Liver (tissue), 8 donors: ENCODE measurements at regions not wholly inside any gene's neighbourhood (a gene's known extent, or its start where the extent isn't known, plus 50 kb on each side); places are given as distances from the start of the nearest gene placed in this dataset.

Source experiments
- DNase-seq: peaks from one replicate; pipeline ENCODE4 v3.0.0-alpha.2; 2017; ENCODE audit warnings: low spot score
- H3K27ac ChIP-seq, 2 donors: one replicate each; pipeline ENCODE4 v1.7.0; 2013; ENCODE audit warnings: inconsistent platforms in 2 of 2, low read length in 2 of 2, control low read depth in 1 of 2, low read depth in 1 of 2, mild to moderate bottlenecking in 1 of 2
- H3K27me3 ChIP-seq, 4 donors: one replicate each; pipeline versions ENCODE4 v1.6.1 to v1.7.0; 2013; ENCODE audit warnings: low read length in 3 of 4, inconsistent platforms in 1 of 4, mild to moderate bottlenecking in 1 of 4, moderate library complexity in 1 of 4; ENCODE audit not compliant: control insufficient read depth in 4 of 4, insufficient read depth in 4 of 4
- H3K36me3 ChIP-seq, 4 donors: one replicate each; pipeline versions ENCODE4 v1.6.1 to v1.7.0; 2013; ENCODE audit warnings: low read length in 3 of 4, mild to moderate bottlenecking in 3 of 4, low read depth in 1 of 4, moderate library complexity in 1 of 4; ENCODE audit not compliant: control insufficient read depth in 4 of 4, insufficient read depth in 3 of 4
- H3K4me1 ChIP-seq, 4 donors: one replicate each; pipeline versions ENCODE4 v1.6.1 to v1.7.0; 2013; ENCODE audit warnings: low read length in 3 of 4, mild to moderate bottlenecking in 3 of 4, moderate library complexity in 1 of 4; ENCODE audit not compliant: control insufficient read depth in 4 of 4, insufficient read depth in 4 of 4
- H3K4me3 ChIP-seq, 3 donors: one replicate each; pipeline versions ENCODE4 v1.6.1 to v1.7.0; 2013; ENCODE audit warnings: low read length in 3 of 3, control low read depth in 1 of 3, low read depth in 1 of 3, mild to moderate bottlenecking in 1 of 3
- H3K9ac ChIP-seq, 2 donors: one replicate each; pipeline ENCODE4 v1.7.0; 2013; ENCODE audit warnings: low read length in 2 of 2, mild to moderate bottlenecking in 2 of 2, moderate library complexity in 2 of 2, control low read depth in 1 of 2, low read depth in 1 of 2
- H3K9me3 ChIP-seq, 4 donors: one replicate each; pipeline versions ENCODE4 v1.6.1 to v1.7.0; 2013; ENCODE audit warnings: low read length in 3 of 4; ENCODE audit not compliant: control insufficient read depth in 4 of 4
- ATF3 ChIP-seq: IDR thresholded peaks from 2 replicates; pipeline ENCODE4 v1.6.1; 2016; ENCODE audit warnings: antibody characterized with exemption
- CTCF ChIP-seq: fragments of 150-350 bp; IDR thresholded peaks from 2 replicates; pipeline ENCODE4 v1.5.1; 2017; ENCODE audit warnings: improper control_type of control experiment, low read depth, low read length; ENCODE audit not compliant: missing input control
- EGR1 ChIP-seq, 2 donors: IDR thresholded peaks; 2 replicates each; pipeline ENCODE4 v1.6.1; 2016 to 2018; ENCODE audit warnings: antibody characterized with exemption in 2 of 2, low read depth in 2 of 2
- FOXA1 ChIP-seq: IDR thresholded peaks from 2 replicates; pipeline ENCODE4 v1.6.1; 2016; ENCODE audit warnings: antibody characterized with exemption
- FOXA2 ChIP-seq: IDR thresholded peaks from 2 replicates; pipeline ENCODE4 v1.6.1; 2016; ENCODE audit warnings: antibody characterized with exemption
- GABPA ChIP-seq, 2 donors: IDR thresholded peaks in 1 of 2; conservative IDR thresholded peaks in 1 of 2; 2 replicates each; pipeline ENCODE4 v1.6.1; 2016; ENCODE audit warnings: antibody characterized with exemption in 2 of 2, mild to moderate bottlenecking in 1 of 2, moderate library complexity in 1 of 2
- HNF4A ChIP-seq, 2 donors: conservative IDR thresholded peaks; 2 replicates each; pipeline ENCODE4 v1.6.1; 2016; ENCODE audit warnings: antibody characterized with exemption in 2 of 2, mild to moderate bottlenecking in 2 of 2
- HNF4G ChIP-seq: IDR thresholded peaks from 2 replicates; pipeline ENCODE4 v1.6.1; 2016; ENCODE audit warnings: antibody characterized with exemption
- JUND ChIP-seq, 2 donors: IDR thresholded peaks; 2 replicates each; pipeline ENCODE4 v1.6.1; 2016; ENCODE audit warnings: antibody characterized with exemption in 2 of 2
- NR2F2 ChIP-seq: IDR thresholded peaks from 2 replicates; pipeline ENCODE4 v1.6.1; 2016; ENCODE audit warnings: antibody characterized with exemption
- RAD21 ChIP-seq, 2 donors: IDR thresholded peaks; 2 replicates each; pipeline ENCODE4 v1.6.1; 2016; ENCODE audit warnings: antibody characterized with exemption in 2 of 2, mild to moderate bottlenecking in 2 of 2
- REST ChIP-seq: IDR thresholded peaks from 2 replicates; pipeline ENCODE4 v1.6.1; 2016; ENCODE audit warnings: antibody characterized with exemption, mild to moderate bottlenecking
- RXRA ChIP-seq, 2 donors: IDR thresholded peaks; 2 replicates each; pipeline ENCODE4 v1.6.1; 2017 to 2018; ENCODE audit warnings: antibody characterized with exemption in 2 of 2, mild to moderate bottlenecking in 1 of 2
- SP1 ChIP-seq: IDR thresholded peaks from 2 replicates; pipeline ENCODE4 v1.6.1; 2018; ENCODE audit warnings: antibody characterized with exemption, mild to moderate bottlenecking
- TAF1 ChIP-seq: conservative IDR thresholded peaks from 2 replicates; pipeline ENCODE4 v1.6.1; 2016; ENCODE audit warnings: antibody characterized with exemption, mild to moderate bottlenecking
- YY1 ChIP-seq: IDR thresholded peaks from 2 replicates; pipeline ENCODE4 v1.6.1; 2016; ENCODE audit warnings: antibody characterized with exemption, mild to moderate bottlenecking
- ZBTB33 ChIP-seq: IDR thresholded peaks from 2 replicates; pipeline ENCODE4 v1.6.1; 2016; ENCODE audit warnings: antibody characterized with exemption
- WGBS: extraction: QIAGEN DNeasy Blood & Tissue Kit; methylation state at CpG from one replicate; pipeline ENCODE4 v1.1.7; 2013; 5-methylcytosine and 5-hydroxymethylcytosine counted together
- TF ChIP-seq, protein P1 (sequence below): IDR thresholded peaks from 2 replicates; pipeline ENCODE4 v1.6.1; 2016; ENCODE audit warnings: antibody characterized with exemption
- donor health status: healthy.
- donor health status: healthy.
- donor health status: healthy.
- donor health status: healthy.
- donor health status: healthy.

DNA sequence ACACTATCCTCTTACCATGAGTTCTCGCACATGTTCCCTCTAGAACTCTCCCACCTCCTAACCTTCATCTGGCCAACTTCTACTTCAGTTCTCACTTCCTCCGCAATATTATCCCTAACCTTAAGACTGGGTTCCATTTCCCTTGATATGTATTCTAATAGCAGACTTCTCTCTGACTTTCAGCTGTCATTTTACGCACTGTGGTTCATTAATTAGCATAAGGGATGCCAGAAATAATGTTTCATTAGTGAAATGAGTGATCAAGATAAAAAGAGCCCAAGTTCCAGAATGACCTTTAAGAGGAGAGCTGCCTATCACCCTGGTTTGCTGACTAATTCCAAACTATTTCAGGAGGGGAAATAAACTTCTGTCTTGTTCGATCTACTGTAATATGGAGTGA lies 108.6 kb upstream of the CCDC150 start (continued):
- no peak for TF ChIP-seq ZBTB33
- no peak for TF ChIP-seq NR2F2
- no peak for TF ChIP-seq CTCF

DNA sequence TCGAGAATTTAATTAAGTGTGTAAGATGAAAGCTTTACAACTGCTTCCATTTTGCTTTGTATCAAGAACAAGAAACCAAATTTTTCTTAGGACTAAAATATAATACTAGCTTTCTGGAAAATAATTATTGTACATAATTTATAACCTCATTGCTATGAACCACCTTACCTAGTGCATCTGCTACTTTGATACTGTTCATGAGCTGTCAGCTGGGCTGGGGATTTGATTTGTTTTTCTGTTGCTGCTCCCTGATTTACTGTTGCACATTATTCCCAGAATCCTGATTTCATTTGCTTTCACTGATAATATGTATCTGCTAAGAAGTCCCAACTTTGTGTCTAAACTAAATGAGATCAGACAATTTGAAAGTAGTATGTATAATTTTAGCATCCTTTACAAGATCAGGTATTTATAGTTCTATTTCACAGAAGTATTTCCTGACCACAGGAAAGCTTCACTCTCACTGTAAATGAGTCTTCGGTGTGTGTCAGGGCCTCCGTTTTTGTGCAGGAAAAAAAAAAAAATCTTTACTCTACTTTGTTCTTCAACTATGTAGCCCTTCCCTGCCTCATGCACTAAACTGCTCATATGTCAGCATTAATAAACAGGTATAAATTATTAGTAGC lies 105.6 kb upstream of the CCDC150 start:
- WGBS = 81% methylated on average over 3 of the region's 3 CpGs
- no peak for TF ChIP-seq EGR1 (IDR thresholded peaks at IDR 0.05; ENCODE audit: low read depth in 2 of 2)
- TF ChIP-seq GABPA (IDR thresholded peaks at IDR 0.05 in 1 of 2, conservative IDR thresholded peaks at IDR 0.05 in 1 of 2) = no peak
- TF ChIP-seq RXRA (IDR thresholded peaks at IDR 0.05) = no peak
- no peak for TF ChIP-seq YY1
- TF ChIP-seq ZBTB33 = no peak
- TF ChIP-seq, protein P1, sequence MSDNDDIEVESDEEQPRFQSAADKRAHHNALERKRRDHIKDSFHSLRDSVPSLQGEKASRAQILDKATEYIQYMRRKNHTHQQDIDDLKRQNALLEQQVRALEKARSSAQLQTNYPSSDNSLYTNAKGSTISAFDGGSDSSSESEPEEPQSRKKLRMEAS = no peak
- no peak for TF ChIP-seq NR2F2
- no peak for TF ChIP-seq ATF3
- TF ChIP-seq JUND (IDR thresholded peaks at IDR 0.05) = no peak
- TF ChIP-seq HNF4A (conservative IDR thresholded peaks at IDR 0.05) = no peak
- no peak for TF ChIP-seq TAF1
- TF ChIP-seq REST = no peak
- TF ChIP-seq CTCF = no peak
- TF ChIP-seq FOXA1 = no peak
- TF ChIP-seq HNF4G = no peak
- TF ChIP-seq SP1 = no peak
- TF ChIP-seq FOXA2 = no peak
- TF ChIP-seq RAD21 (IDR thresholded peaks at IDR 0.05) = no peak
- Histone ChIP-seq H3K27ac (no peak overlapping the region), H3K4me3 (no peak overlapping the region), H3K9ac (no peak overlapping the region), H3K36me3 (no peaks in the 10 kb centered on the region), H3K9me3 (no peaks in the 10 kb centered on the region), H3K4me1 (no peaks in the 10 kb centered on the region), H3K27me3 (no peaks in the 10 kb centered on the region)
- DNase-seq = no peak
